HCT116 (cell line): ENCODE measurements at regions not wholly inside any gene's neighbourhood (a gene's known extent, or its start where the extent isn't known, plus 50 kb on each side); places are given as distances from the start of the nearest gene placed in this dataset.

Experiments used
- ATAC-seq: fragments of 200-7000 bp; cut with Tn5 transposase; 2 replicates; pipeline ENCODE4 v1.9.1; 2020; ENCODE audit warnings: mild to moderate bottlenecking, moderate library complexity
- BruUV-seq: library from RNA; stranded (reverse); fragments of 400-500 nt; replicated peaks from 2 replicates; lab custom pipeline; 2021; lab: Mats Ljungman, UMichigan
- CTCF ChIA-PET: fragments of 300-600 bp; sonication (Branson Sonifier 250); formaldehyde crosslinking; loops from one replicate; lab custom pipeline; 2021; ENCODE audit warnings: antibody characterized with exemption; lab: Charles Lee
- POLR2A ChIA-PET: fragments of 300-600, 350-600 bp; sonication (Branson Sonifier 250); formaldehyde crosslinking; loops from one replicate; lab custom pipeline; 2021; ENCODE audit warnings: antibody characterized with exemption; lab: Charles Lee
- RAD21 ChIA-PET, 2 experiments: fragments of 300-600 bp; sonication (Branson Sonifier 250); formaldehyde crosslinking; loops; one replicate each; lab custom pipeline; 2023; ENCODE audit warnings: low total read pairs in 2 of 2; ENCODE audit not compliant: uncharacterized antibody in 2 of 2, unreplicated experiment in 2 of 2, low non-redundant PET in 1 of 2; lab: Charles Lee
- DNase-seq: peaks from one replicate; pipeline ENCODE4 v3.0.0-alpha.2; 2010; ENCODE audit warnings: low read depth, low spot score
- H2AFZ ChIP-seq: fragments of 200-600 bp; shearing (Covaris generic), sonication (generic); 2 replicates; pipeline ENCODE4 v1.6.1; 2017; ENCODE audit warnings: low read depth, mixed run types, mixed read lengths, antibody characterized with exemption, low read length; ENCODE audit not compliant: poor library complexity, severe bottlenecking
- H3K27ac ChIP-seq: 2 replicates; pipeline ENCODE4 v1.5.1; 2012; ENCODE audit warnings: low read depth, low read length
- H3K27me3 ChIP-seq: fragments of 200-600 bp; sonication (generic); 2 replicates; pipeline ENCODE4 v1.6.1; 2016; ENCODE audit warnings: mixed run types, low read length, mixed read lengths; ENCODE audit not compliant: insufficient read depth
- H3K36me3 ChIP-seq, 2 experiments: fragments of 200-500 bp in 1 of 2; fragments of 200-600 bp in 1 of 2; sonication (Bioruptor generic) in 1 of 2; sonication (generic) in 1 of 2; 2 replicates each; pipeline versions ENCODE4 v1.5.1 to v1.6.1; 2014 to 2016; ENCODE audit warnings: low read length in 2 of 2, inconsistent platforms in 1 of 2, mixed read lengths in 1 of 2, mixed run types in 1 of 2; ENCODE audit not compliant: insufficient read depth in 2 of 2, control insufficient read depth in 1 of 2
- H3K4me1 ChIP-seq, 2 experiments: fragments of 200-600 bp in 1 of 2; sonication (generic) in 1 of 2; 2 replicates each; pipeline versions ENCODE4 v1.5.1 to v1.6.1; 2012 to 2017; ENCODE audit warnings: low read length in 2 of 2, inconsistent platforms in 1 of 2, mild to moderate bottlenecking in 1 of 2, mixed read lengths in 1 of 2, mixed run types in 1 of 2, moderate library complexity in 1 of 2; ENCODE audit not compliant: insufficient read depth in 2 of 2, control insufficient read depth in 1 of 2
- H3K4me2 ChIP-seq: fragments of 200-600 bp; sonication (generic); 2 replicates; pipeline ENCODE4 v1.6.1; 2017; ENCODE audit warnings: mixed run types, low read length, mixed read lengths
- H3K4me3 ChIP-seq, 2 experiments: fragments of 200-600 bp in 1 of 2; sonication (generic) in 1 of 2; replicated peaks in 1 of 2; 2 replicates each; pipeline ENCODE4 v1.5.1; 2011 to 2016; ENCODE audit warnings: low read length in 2 of 2, control low read depth in 1 of 2, low read depth in 1 of 2, mild to moderate bottlenecking in 1 of 2, mixed read lengths in 1 of 2, mixed run types in 1 of 2
- H3K79me2 ChIP-seq: fragments of 200-600 bp; sonication (generic); 2 replicates; pipeline ENCODE4 v1.6.1; 2017; ENCODE audit warnings: mild to moderate bottlenecking, mixed run types, low read length, moderate library complexity, mixed read lengths; ENCODE audit not compliant: insufficient read depth
- H3K9ac ChIP-seq: fragments of 200-600 bp; sonication (generic); 2 replicates; pipeline ENCODE4 v1.6.1; 2016; ENCODE audit warnings: low read length, mixed read lengths
- H3K9me2 ChIP-seq: fragments of 200-600 bp; sonication (generic), shearing (Covaris generic); 2 replicates; pipeline ENCODE4 v1.6.1; 2017; ENCODE audit warnings: mixed run types, mild to moderate bottlenecking, moderate library complexity; ENCODE audit not compliant: insufficient read depth
- H3K9me3 ChIP-seq, 2 experiments: fragments of 200-500 bp in 1 of 2; fragments of 200-600 bp in 1 of 2; sonication (Bioruptor generic) in 1 of 2; sonication (generic) in 1 of 2; 2 replicates each; pipeline ENCODE4 v1.6.1; 2014 to 2017; ENCODE audit warnings: low read length in 2 of 2, mixed read lengths in 2 of 2, inconsistent platforms in 1 of 2, low read depth in 1 of 2, mild to moderate bottlenecking in 1 of 2, mixed run types in 1 of 2, moderate library complexity in 1 of 2; ENCODE audit not compliant: control insufficient read depth in 1 of 2, insufficient read depth in 1 of 2
- H4K20me1 ChIP-seq: fragments of 200-600 bp; sonication (generic), shearing (Covaris generic); 2 replicates; pipeline ENCODE4 v1.6.1; 2017; ENCODE audit warnings: mixed run types, mild to moderate bottlenecking, moderate library complexity; ENCODE audit not compliant: insufficient read depth
- CBX3 ChIP-seq: IDR thresholded peaks from 2 replicates; pipeline ENCODE4 v1.6.1; 2012; ENCODE audit warnings: low read depth
- ELF1 ChIP-seq: IDR thresholded peaks from 2 replicates; pipeline ENCODE4 v1.6.1; 2012; ENCODE audit warnings: low read depth, borderline replicate concordance
- EZH2 ChIP-seq: fragments of 200-600 bp; sonication (generic); IDR thresholded peaks from 2 replicates; pipeline ENCODE4 v1.6.1; 2017; ENCODE audit warnings: antibody characterized with exemption, mixed run types
- EZH2phosphoT487 ChIP-seq: fragments of 200-600 bp; IDR thresholded peaks from 2 replicates; pipeline ENCODE4 v1.6.1; 2018; ENCODE audit warnings: antibody characterized with exemption, borderline replicate concordance
- FOSL1 ChIP-seq: IDR thresholded peaks from 2 replicates; pipeline ENCODE4 v1.6.1; 2012; ENCODE audit warnings: low read depth
- RAD21 ChIP-seq: IDR thresholded peaks from 2 replicates; pipeline ENCODE4 v1.6.1; 2012; ENCODE audit warnings: low read depth, mild to moderate bottlenecking
- YY1 ChIP-seq: IDR thresholded peaks from 2 replicates; pipeline ENCODE4 v1.6.1; 2011; ENCODE audit warnings: low read length, low read depth, moderate library complexity, mild to moderate bottlenecking; ENCODE audit not compliant: insufficient replicate concordance; ENCODE audit errors: extremely low read depth
- ZFX ChIP-seq: fragments of 450-650 bp; IDR thresholded peaks from 2 replicates; pipeline ENCODE4 v1.6.1; 2017
- intact Hi-C: fragments of 100-400 bp; cut with micrococcal nuclease; formaldehyde crosslinking; loops from 2 replicates; pipeline ENCODE4 v1.10.0; 2022
- TF ChIP-seq, protein P1 (sequence below), 3 experiments: fragments of 200-600 bp in 1 of 3; sonication (generic) in 1 of 3; IDR thresholded peaks in 2 of 3; conservative IDR thresholded peaks in 1 of 3; 2 replicates each; pipeline ENCODE4 v1.5.1; 2012 to 2017; ENCODE audit warnings: low read depth in 2 of 3, low read length in 2 of 3, antibody characterized with exemption in 1 of 3, borderline replicate concordance in 1 of 3, control low read depth in 1 of 3, mild to moderate bottlenecking in 1 of 3, mixed read lengths in 1 of 3, mixed run types in 1 of 3, moderate library complexity in 1 of 3; ENCODE audit not compliant: insufficient read depth in 1 of 3
- TF ChIP-seq, protein P2 (sequence below): IDR thresholded peaks from 2 replicates; pipeline ENCODE4 v1.6.1; 2011; ENCODE audit warnings: mild to moderate bottlenecking, low read length, moderate library complexity; ENCODE audit not compliant: insufficient replicate concordance; ENCODE audit errors: extremely low read depth

DNA sequence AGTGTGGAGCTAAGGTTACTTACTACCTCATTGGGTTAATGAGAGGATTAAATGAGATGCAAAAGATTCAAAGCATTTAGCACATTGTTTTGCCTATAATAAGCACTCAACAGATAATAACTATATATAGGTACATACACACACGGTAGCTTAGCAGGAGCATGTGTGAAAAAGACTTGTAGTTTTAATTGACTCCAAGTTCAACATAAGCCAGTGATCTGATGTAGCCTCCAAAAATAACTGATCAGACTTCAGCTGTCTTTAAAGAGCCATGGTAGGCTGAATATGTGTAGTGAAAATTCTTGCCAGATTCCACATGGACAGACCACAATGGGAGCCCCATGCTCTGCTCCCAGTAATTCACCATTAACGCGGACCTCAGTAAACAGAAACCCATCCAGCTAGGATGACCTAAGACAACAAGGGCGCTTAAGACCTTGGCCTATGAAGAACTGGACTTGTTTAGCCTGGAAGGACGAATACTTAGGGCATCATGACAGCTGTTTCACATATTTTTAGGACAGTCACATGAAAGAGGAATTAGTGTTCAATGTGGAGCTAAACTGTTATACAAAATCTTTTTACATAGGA is 115.1 kb upstream of the ZNF366 start:
- BruUV-seq = no TSS peak
- ATAC-seq (no peak), DNase-seq (no peak)
- no peaks in the 10 kb centered on the region for H3K4me1 ChIP-seq
- H3K4me3 ChIP-seq = no peak overlapping the region
- no peaks in the 10 kb centered on the region for H3K36me3 ChIP-seq
- H3K27ac ChIP-seq = no peak overlapping the region
- H3K27me3 ChIP-seq = no peaks in the 10 kb centered on the region
- H3K9me3 ChIP-seq = no peaks in the 10 kb centered on the region
- no peaks in the 10 kb centered on the region for H3K79me2 ChIP-seq
- H4K20me1 ChIP-seq = no peaks in the 10 kb centered on the region
- no peak overlapping the region for H3K9ac ChIP-seq
- TF ChIP-seq CBX3 = no peak
- no peak for TF ChIP-seq ZFX
- no peak for TF ChIP-seq EZH2
- TF ChIP-seq ELF1 = no peak
- no peak for TF ChIP-seq YY1
- TF ChIP-seq RAD21 = no peak
- TF ChIP-seq, protein P1, sequence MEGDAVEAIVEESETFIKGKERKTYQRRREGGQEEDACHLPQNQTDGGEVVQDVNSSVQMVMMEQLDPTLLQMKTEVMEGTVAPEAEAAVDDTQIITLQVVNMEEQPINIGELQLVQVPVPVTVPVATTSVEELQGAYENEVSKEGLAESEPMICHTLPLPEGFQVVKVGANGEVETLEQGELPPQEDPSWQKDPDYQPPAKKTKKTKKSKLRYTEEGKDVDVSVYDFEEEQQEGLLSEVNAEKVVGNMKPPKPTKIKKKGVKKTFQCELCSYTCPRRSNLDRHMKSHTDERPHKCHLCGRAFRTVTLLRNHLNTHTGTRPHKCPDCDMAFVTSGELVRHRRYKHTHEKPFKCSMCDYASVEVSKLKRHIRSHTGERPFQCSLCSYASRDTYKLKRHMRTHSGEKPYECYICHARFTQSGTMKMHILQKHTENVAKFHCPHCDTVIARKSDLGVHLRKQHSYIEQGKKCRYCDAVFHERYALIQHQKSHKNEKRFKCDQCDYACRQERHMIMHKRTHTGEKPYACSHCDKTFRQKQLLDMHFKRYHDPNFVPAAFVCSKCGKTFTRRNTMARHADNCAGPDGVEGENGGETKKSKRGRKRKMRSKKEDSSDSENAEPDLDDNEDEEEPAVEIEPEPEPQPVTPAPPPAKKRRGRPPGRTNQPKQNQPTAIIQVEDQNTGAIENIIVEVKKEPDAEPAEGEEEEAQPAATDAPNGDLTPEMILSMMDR (IDR thresholded peaks at IDR 0.05 in 2 of 3, conservative IDR thresholded peaks at IDR 0.05 in 1 of 3; ENCODE audit: borderline replicate concordance in 1 of 3, insufficient read depth in 1 of 3, low read depth in 2 of 3, low read length in 2 of 3) = no peak
- H3K9me2 ChIP-seq = no peaks in the 10 kb centered on the region
- POLR2A ChIA-PET = interaction anchor here (0.6 kb wide), 1 partner anchor 287 kb away, joined by 3 read pairs; no protein-coding TSS in a partner anchor
- RAD21 ChIA-PET = no interaction called here
- intact Hi-C loops = no loop called here
- no peak overlapping the region for H3K4me2 ChIP-seq
- CTCF ChIA-PET = interaction anchor here (2.3 kb wide), 1 partner anchor 11 kb away, joined by 11 read pairs; no protein-coding TSS in a partner anchor
- H2AFZ ChIP-seq = no peak overlapping the region

DNA sequence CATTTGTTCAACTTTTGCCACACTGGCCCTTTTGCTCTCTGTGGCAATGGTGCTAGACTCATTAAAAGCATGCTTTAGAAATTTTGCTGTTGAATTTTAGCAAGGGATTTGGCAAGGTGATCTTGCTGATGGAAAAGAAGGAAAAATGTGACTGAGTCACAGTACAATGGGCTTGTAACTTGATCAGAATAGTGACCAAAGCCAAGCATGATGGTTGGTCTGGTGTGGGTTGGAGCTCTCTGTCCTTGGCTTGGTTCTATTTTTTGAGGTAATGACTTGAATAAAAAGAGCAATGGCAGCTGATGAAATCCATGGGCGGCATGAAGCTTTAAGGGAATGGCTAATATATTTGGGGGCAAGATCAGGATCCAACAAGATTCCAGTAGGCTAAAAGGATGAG is 114.4 kb upstream of the ZNF366 start:
- no peaks in the 10 kb centered on the region for H3K4me1 ChIP-seq
- H3K36me3 ChIP-seq = no peaks in the 10 kb centered on the region
- no peak overlapping the region for H3K4me3 ChIP-seq
- POLR2A ChIA-PET = interaction anchor here (0.6 kb wide), 1 partner anchor 287 kb away, joined by 3 read pairs; no protein-coding TSS in a partner anchor
- no peaks in the 10 kb centered on the region for H3K27me3 ChIP-seq
- no peaks in the 10 kb centered on the region for H3K79me2 ChIP-seq
- intact Hi-C loops = no loop called here
- no peaks in the 10 kb centered on the region for H3K9me3 ChIP-seq
- CTCF ChIA-PET = interaction anchor here (2.3 kb wide), 1 partner anchor 10 kb away, joined by 11 read pairs; no protein-coding TSS in a partner anchor
- no TSS peak for BruUV-seq
- no peak overlapping the region for H3K4me2 ChIP-seq
- H3K27ac ChIP-seq = no peak overlapping the region
- H4K20me1 ChIP-seq = no peaks in the 10 kb centered on the region
- no peaks in the 10 kb centered on the region for H3K9me2 ChIP-seq
- no peak overlapping the region for H3K9ac ChIP-seq
- DNase-seq (no peak), ATAC-seq (no peak)
- RAD21 ChIA-PET = no interaction called here
- H2AFZ ChIP-seq = no peak overlapping the region
- no peak for TF ChIP-seq EZH2phosphoT487
- TF ChIP-seq ZFX = no peak
- no peak for TF ChIP-seq FOSL1
- TF ChIP-seq, protein P2, sequence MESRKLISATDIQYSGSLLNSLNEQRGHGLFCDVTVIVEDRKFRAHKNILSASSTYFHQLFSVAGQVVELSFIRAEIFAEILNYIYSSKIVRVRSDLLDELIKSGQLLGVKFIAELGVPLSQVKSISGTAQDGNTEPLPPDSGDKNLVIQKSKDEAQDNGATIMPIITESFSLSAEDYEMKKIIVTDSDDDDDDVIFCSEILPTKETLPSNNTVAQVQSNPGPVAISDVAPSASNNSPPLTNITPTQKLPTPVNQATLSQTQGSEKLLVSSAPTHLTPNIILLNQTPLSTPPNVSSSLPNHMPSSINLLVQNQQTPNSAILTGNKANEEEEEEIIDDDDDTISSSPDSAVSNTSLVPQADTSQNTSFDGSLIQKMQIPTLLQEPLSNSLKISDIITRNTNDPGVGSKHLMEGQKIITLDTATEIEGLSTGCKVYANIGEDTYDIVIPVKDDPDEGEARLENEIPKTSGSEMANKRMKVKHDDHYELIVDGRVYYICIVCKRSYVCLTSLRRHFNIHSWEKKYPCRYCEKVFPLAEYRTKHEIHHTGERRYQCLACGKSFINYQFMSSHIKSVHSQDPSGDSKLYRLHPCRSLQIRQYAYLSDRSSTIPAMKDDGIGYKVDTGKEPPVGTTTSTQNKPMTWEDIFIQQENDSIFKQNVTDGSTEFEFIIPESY = no peak
